ENCODE measurements at regions not wholly inside any gene's neighbourhood (a gene's known extent, or its start where the extent isn't known, plus 50 kb on each side); places are given as distances from the start of the nearest gene placed in this dataset.

DNA sequence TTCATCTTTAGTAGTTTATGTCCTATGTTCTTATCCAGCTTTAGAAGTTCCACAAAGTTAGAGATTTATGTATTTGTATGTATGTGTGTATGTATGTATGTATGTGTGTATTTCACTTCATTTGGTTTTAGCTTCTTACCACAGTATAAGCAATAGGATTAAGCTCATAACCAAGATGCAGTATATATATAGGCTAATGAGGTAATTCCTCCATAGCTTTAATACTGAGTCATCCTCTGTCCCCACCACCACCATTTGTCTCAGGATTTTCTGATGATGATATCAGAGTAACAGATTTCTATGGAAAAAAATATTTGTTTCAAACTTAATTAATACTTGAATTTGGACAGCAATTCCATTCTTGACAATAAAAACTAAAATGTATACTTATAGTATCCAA lies 159.2 kb downstream of the SOX11 start (continued):
- TF ChIP-seq, protein P1, sequence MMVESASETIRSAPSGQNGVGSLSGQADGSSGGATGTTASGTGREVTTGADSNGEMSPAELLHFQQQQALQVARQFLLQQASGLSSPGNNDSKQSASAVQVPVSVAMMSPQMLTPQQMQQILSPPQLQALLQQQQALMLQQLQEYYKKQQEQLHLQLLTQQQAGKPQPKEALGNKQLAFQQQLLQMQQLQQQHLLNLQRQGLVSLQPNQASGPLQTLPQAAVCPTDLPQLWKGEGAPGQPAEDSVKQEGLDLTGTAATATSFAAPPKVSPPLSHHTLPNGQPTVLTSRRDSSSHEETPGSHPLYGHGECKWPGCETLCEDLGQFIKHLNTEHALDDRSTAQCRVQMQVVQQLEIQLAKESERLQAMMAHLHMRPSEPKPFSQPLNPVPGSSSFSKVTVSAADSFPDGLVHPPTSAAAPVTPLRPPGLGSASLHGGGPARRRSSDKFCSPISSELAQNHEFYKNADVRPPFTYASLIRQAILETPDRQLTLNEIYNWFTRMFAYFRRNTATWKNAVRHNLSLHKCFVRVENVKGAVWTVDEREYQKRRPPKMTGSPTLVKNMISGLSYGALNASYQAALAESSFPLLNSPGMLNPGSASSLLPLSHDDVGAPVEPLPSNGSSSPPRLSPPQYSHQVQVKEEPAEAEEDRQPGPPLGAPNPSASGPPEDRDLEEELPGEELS (CRISPR knock-in tag; IDR thresholded peaks at IDR 0.05), result no peak
- no peak for TF ChIP-seq NFATC4 (CRISPR knock-in tag; IDR thresholded peaks at IDR 0.05)
- TF ChIP-seq MYBL2 (CRISPR knock-in tag; IDR thresholded peaks at IDR 0.05), result no peak

DNA sequence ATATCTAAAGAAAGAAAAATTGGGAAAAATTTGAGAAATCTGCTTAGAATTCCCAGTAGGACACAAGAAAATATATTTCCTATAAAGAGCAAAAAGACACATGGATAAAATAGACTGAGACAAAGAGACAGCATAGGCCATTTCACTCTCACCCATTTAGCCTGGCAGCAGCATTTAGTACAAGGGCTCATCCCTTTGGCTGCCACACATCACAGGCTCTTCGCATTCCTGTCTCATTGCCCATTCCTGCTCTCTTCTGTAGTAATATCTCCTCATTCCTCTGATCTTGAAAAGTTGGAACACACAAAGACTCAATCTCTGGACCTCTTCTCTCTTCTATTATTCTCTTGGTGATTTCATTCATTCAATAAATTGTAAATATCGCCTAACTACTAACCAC lies 162.6 kb downstream of the SOX11 start:
- H3K4me1 Mint-ChIP-seq, result no peaks in the 10 kb centered on the region
- CTCF ChIA-PET, result interaction anchor here (0.7 kb wide), 1 partner anchor 661 kb away, joined by 3 read pairs; no protein-coding TSS in a partner anchor
- POLR2A ChIA-PET, result no interaction called here
- peaks cover 81% of the 10 kb centered on the region for H3K9me3 Mint-ChIP-seq
- H3K36me3 Mint-ChIP-seq, result peaks cover 67% of the 10 kb centered on the region
- no peak for DNase-seq (ENCODE audit: low spot score)
- no peak for ATAC-seq
- H3K27me3 Mint-ChIP-seq (ENCODE audit: low read depth), result peaks cover 16% of the 10 kb centered on the region
- H3K4me3 Mint-ChIP-seq, result no peak overlapping the region
- no peak overlapping the region for H3K27ac Mint-ChIP-seq
- TF ChIP-seq ZNF396 (CRISPR knock-in tag; IDR thresholded peaks at IDR 0.05; ENCODE audit: borderline replicate concordance) (no peak), JAZF1 (CRISPR knock-in tag; IDR thresholded peaks at IDR 0.05) (no peak), ATF1 (CRISPR knock-in tag; IDR thresholded peaks at IDR 0.05) (no peak), TEAD1 (CRISPR knock-in tag; IDR thresholded peaks at IDR 0.05) (no peak), FOXJ3 (CRISPR knock-in tag; IDR thresholded peaks at IDR 0.05; ENCODE audit: borderline replicate concordance) (no peak)
- TF ChIP-seq, protein P2, sequence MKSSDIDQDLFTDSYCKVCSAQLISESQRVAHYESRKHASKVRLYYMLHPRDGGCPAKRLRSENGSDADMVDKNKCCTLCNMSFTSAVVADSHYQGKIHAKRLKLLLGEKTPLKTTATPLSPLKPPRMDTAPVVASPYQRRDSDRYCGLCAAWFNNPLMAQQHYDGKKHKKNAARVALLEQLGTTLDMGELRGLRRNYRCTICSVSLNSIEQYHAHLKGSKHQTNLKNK (CRISPR knock-in tag; IDR thresholded peaks at IDR 0.05), result no peak
- TF ChIP-seq, protein P3, sequence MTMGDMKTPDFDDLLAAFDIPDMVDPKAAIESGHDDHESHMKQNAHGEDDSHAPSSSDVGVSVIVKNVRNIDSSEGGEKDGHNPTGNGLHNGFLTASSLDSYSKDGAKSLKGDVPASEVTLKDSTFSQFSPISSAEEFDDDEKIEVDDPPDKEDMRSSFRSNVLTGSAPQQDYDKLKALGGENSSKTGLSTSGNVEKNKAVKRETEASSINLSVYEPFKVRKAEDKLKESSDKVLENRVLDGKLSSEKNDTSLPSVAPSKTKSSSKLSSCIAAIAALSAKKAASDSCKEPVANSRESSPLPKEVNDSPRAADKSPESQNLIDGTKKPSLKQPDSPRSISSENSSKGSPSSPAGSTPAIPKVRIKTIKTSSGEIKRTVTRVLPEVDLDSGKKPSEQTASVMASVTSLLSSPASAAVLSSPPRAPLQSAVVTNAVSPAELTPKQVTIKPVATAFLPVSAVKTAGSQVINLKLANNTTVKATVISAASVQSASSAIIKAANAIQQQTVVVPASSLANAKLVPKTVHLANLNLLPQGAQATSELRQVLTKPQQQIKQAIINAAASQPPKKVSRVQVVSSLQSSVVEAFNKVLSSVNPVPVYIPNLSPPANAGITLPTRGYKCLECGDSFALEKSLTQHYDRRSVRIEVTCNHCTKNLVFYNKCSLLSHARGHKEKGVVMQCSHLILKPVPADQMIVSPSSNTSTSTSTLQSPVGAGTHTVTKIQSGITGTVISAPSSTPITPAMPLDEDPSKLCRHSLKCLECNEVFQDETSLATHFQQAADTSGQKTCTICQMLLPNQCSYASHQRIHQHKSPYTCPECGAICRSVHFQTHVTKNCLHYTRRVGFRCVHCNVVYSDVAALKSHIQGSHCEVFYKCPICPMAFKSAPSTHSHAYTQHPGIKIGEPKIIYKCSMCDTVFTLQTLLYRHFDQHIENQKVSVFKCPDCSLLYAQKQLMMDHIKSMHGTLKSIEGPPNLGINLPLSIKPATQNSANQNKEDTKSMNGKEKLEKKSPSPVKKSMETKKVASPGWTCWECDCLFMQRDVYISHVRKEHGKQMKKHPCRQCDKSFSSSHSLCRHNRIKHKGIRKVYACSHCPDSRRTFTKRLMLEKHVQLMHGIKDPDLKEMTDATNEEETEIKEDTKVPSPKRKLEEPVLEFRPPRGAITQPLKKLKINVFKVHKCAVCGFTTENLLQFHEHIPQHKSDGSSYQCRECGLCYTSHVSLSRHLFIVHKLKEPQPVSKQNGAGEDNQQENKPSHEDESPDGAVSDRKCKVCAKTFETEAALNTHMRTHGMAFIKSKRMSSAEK (CRISPR knock-in tag; IDR thresholded peaks at IDR 0.05; ENCODE audit: borderline replicate concordance), result no peak
- TF ChIP-seq, protein P4, sequence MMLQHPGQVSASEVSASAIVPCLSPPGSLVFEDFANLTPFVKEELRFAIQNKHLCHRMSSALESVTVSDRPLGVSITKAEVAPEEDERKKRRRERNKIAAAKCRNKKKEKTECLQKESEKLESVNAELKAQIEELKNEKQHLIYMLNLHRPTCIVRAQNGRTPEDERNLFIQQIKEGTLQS (CRISPR knock-in tag; conservative IDR thresholded peaks at IDR 0.05), result no peak
- TF ChIP-seq, protein P5, sequence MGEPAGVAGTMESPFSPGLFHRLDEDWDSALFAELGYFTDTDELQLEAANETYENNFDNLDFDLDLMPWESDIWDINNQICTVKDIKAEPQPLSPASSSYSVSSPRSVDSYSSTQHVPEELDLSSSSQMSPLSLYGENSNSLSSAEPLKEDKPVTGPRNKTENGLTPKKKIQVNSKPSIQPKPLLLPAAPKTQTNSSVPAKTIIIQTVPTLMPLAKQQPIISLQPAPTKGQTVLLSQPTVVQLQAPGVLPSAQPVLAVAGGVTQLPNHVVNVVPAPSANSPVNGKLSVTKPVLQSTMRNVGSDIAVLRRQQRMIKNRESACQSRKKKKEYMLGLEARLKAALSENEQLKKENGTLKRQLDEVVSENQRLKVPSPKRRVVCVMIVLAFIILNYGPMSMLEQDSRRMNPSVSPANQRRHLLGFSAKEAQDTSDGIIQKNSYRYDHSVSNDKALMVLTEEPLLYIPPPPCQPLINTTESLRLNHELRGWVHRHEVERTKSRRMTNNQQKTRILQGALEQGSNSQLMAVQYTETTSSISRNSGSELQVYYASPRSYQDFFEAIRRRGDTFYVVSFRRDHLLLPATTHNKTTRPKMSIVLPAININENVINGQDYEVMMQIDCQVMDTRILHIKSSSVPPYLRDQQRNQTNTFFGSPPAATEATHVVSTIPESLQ (CRISPR knock-in tag; IDR thresholded peaks at IDR 0.05), result no peak
- TF ChIP-seq, protein P6, sequence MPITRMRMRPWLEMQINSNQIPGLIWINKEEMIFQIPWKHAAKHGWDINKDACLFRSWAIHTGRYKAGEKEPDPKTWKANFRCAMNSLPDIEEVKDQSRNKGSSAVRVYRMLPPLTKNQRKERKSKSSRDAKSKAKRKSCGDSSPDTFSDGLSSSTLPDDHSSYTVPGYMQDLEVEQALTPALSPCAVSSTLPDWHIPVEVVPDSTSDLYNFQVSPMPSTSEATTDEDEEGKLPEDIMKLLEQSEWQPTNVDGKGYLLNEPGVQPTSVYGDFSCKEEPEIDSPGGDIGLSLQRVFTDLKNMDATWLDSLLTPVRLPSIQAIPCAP (CRISPR knock-in tag; IDR thresholded peaks at IDR 0.05), result no peak
- TF ChIP-seq, protein P7, sequence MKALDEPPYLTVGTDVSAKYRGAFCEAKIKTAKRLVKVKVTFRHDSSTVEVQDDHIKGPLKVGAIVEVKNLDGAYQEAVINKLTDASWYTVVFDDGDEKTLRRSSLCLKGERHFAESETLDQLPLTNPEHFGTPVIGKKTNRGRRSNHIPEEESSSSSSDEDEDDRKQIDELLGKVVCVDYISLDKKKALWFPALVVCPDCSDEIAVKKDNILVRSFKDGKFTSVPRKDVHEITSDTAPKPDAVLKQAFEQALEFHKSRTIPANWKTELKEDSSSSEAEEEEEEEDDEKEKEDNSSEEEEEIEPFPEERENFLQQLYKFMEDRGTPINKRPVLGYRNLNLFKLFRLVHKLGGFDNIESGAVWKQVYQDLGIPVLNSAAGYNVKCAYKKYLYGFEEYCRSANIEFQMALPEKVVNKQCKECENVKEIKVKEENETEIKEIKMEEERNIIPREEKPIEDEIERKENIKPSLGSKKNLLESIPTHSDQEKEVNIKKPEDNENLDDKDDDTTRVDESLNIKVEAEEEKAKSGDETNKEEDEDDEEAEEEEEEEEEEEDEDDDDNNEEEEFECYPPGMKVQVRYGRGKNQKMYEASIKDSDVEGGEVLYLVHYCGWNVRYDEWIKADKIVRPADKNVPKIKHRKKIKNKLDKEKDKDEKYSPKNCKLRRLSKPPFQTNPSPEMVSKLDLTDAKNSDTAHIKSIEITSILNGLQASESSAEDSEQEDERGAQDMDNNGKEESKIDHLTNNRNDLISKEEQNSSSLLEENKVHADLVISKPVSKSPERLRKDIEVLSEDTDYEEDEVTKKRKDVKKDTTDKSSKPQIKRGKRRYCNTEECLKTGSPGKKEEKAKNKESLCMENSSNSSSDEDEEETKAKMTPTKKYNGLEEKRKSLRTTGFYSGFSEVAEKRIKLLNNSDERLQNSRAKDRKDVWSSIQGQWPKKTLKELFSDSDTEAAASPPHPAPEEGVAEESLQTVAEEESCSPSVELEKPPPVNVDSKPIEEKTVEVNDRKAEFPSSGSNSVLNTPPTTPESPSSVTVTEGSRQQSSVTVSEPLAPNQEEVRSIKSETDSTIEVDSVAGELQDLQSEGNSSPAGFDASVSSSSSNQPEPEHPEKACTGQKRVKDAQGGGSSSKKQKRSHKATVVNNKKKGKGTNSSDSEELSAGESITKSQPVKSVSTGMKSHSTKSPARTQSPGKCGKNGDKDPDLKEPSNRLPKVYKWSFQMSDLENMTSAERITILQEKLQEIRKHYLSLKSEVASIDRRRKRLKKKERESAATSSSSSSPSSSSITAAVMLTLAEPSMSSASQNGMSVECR (CRISPR knock-in tag; IDR thresholded peaks at IDR 0.05; ENCODE audit: borderline replicate concordance), result no peak
- TF ChIP-seq, protein P8, sequence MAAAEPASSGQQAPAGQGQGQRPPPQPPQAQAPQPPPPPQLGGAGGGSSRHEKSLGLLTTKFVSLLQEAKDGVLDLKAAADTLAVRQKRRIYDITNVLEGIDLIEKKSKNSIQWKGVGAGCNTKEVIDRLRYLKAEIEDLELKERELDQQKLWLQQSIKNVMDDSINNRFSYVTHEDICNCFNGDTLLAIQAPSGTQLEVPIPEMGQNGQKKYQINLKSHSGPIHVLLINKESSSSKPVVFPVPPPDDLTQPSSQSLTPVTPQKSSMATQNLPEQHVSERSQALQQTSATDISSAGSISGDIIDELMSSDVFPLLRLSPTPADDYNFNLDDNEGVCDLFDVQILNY (CRISPR knock-in tag; IDR thresholded peaks at IDR 0.05), result no peak
- TF ChIP-seq, protein P9, sequence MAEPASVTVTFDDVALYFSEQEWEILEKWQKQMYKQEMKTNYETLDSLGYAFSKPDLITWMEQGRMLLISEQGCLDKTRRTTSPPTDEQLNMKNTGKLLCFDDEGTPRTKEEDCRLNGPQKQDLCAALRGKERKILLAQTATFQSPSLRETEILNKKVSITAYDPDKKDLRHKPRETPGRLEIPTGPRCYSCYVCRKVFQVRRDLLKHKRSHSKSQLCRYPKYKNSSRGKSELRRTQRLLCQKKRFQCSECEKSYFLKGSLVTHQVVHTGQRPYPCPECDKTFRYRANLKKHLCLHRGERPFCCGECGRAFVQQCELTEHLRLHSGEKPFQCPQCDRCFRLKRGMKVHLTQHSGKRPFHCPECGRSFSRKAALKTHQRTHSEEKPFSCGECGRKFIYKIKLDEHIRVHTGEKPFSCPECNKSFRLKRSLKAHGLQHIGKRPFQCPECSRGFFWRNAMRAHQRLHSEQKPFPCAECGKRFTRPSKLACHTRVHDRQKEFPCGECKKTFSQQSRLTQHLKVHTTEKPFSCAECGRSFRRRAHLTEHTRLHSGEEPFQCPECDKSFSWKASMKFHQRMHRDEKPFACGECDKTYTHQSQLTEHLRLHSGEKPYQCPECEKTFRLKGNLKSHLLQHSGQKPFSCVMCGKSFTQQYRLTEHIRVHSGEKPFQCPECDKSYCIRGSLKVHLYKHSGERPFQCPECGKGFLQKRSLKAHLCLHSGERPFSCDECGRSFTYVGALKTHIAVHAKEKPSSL (CRISPR knock-in tag; conservative IDR thresholded peaks at IDR 0.05), result no peak
- TF ChIP-seq, protein P10, sequence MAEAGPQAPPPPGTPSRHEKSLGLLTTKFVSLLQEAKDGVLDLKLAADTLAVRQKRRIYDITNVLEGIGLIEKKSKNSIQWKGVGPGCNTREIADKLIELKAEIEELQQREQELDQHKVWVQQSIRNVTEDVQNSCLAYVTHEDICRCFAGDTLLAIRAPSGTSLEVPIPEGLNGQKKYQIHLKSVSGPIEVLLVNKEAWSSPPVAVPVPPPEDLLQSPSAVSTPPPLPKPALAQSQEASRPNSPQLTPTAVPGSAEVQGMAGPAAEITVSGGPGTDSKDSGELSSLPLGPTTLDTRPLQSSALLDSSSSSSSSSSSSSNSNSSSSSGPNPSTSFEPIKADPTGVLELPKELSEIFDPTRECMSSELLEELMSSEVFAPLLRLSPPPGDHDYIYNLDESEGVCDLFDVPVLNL (CRISPR knock-in tag; IDR thresholded peaks at IDR 0.05; ENCODE audit: borderline replicate concordance, low read depth), result no peak

Measured in WTC11 (cell line).